Left ventricle myocardium inferior (tissue), 1 donor: ENCODE measurements at regions not wholly inside any gene's neighbourhood (a gene's known extent, or its start where the extent isn't known, plus 50 kb on each side); places are given as distances from the start of the nearest gene placed in this dataset.
"Not testable (repeated sequence)": the region's sequence is repeated elsewhere in the genome, so short reads cannot be mapped to it uniquely, and the experiment has no call there.

Experiments used
- DNase-seq: peaks from one replicate; pipeline ENCODE4 v3.0.0-alpha.2; 2020
- H3K27ac ChIP-seq: fragments of 200-600 bp; replicated peaks from 2 replicates; pipeline ENCODE4 v1.8.0; 2021
- H3K27me3 ChIP-seq: fragments of 200-600 bp; 2 replicates; pipeline ENCODE4 v1.8.0; 2021; ENCODE audit warnings: low read depth
- H3K36me3 ChIP-seq: fragments of 200-600 bp; 2 replicates; pipeline ENCODE4 v1.8.0; 2021
- H3K4me1 ChIP-seq: fragments of 200-600 bp; 2 replicates; pipeline ENCODE4 v1.8.0; 2021
- H3K4me3 ChIP-seq: fragments of 200-600 bp; 2 replicates; pipeline ENCODE4 v1.8.0; 2021; ENCODE audit warnings: mild to moderate bottlenecking, moderate library complexity
- H3K9me3 ChIP-seq: fragments of 200-600 bp; replicated peaks from 2 replicates; pipeline ENCODE4 v1.8.0; 2021
- intact Hi-C: fragments of 100-400 bp; cut with micrococcal nuclease; formaldehyde crosslinking; loops from one replicate; pipeline ENCODE4 v1.11.0; 2022
- TF ChIP-seq, protein P1 (sequence below): fragments of 200-600 bp; IDR thresholded peaks from 2 replicates; pipeline ENCODE4 v1.8.0; 2021; ENCODE audit warnings: antibody characterized with exemption, mild to moderate bottlenecking, borderline replicate concordance
- donor health status: DM: no; HTN: yes; CAD: no; lungs with severe emphysema.

DNA sequence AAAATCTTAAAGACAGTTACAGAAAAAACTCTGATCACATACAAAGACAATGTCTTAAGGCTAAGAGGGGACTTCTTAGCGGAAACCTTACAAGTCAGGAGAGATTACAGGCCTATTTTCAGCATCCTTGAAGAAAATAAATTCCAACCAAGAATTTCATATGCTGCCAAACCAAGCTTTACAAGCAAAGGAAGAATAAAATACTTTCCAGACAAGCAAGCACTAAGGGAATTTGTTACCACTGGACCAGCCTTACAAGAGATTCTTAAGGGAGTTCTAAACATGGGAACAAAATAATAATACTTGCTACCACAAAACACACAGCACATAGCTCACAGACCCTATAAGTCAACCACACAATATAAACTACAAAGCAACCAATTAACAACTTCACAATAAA is 255.8 kb upstream of the ZFP42 start:
- Histone ChIP-seq H3K27ac (no peak overlapping the region), H3K27me3 (no peaks in the 10 kb centered on the region), H3K4me1 (no peaks in the 10 kb centered on the region), H3K36me3 (no peaks in the 10 kb centered on the region), H3K9me3 (peaks cover 43% of the 10 kb centered on the region), H3K4me3 (no peak overlapping the region)
- TF ChIP-seq, protein P1, sequence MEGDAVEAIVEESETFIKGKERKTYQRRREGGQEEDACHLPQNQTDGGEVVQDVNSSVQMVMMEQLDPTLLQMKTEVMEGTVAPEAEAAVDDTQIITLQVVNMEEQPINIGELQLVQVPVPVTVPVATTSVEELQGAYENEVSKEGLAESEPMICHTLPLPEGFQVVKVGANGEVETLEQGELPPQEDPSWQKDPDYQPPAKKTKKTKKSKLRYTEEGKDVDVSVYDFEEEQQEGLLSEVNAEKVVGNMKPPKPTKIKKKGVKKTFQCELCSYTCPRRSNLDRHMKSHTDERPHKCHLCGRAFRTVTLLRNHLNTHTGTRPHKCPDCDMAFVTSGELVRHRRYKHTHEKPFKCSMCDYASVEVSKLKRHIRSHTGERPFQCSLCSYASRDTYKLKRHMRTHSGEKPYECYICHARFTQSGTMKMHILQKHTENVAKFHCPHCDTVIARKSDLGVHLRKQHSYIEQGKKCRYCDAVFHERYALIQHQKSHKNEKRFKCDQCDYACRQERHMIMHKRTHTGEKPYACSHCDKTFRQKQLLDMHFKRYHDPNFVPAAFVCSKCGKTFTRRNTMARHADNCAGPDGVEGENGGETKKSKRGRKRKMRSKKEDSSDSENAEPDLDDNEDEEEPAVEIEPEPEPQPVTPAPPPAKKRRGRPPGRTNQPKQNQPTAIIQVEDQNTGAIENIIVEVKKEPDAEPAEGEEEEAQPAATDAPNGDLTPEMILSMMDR: no peak
- no peak for DNase-seq
- intact Hi-C loops: no loop called here

DNA sequence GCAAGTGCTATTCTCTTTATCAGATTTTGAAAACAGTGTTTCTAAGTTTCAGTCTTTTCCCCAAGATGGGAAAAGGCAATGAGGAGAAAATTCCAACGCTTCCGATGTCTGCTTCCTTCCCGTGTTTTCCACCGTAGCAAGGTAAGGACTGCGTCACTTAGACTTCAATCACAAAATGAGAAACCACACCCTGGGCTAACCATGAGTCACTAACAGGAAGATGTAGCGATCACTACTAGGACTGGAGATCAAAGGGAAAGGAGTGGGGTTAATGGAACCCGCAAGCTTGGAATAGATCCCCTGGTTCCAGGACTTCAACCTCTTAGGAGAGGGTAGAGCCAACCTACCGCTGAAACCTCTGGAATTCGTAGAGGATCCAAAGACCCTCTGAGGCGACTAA is 250.7 kb upstream of the ZFP42 start:
- Histone ChIP-seq H3K4me1 (no peaks in the 10 kb centered on the region), H3K27ac (no peak overlapping the region), H3K27me3 (no peaks in the 10 kb centered on the region), H3K4me3 (no peak overlapping the region), H3K36me3 (no peaks in the 10 kb centered on the region), H3K9me3 (peaks cover 19% of the 10 kb centered on the region)
- no peak for DNase-seq
- intact Hi-C loops: no loop called here
- TF ChIP-seq, protein P1: no peak

DNA sequence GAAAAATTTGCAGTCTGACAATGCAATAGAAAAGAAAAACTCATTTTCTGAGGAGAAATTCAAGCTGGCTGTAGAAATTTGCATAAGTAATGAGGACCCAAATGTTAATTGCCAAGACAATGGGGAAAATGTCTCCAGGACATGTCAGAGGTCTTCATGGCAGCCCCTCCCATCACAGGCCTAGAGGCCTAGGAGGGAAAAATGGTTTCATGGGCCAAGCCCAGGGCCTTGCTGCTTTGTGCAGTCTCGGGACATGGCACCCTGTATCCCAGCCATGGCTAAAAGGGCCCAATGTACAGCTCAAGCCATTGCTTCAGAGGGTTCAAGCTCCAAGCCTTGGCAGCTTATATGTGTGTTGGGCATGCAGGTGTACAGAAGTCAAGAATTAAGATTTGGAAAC is 244.9 kb upstream of the ZFP42 start:
- H3K27ac ChIP-seq, H3K4me3 ChIP-seq, H3K4me1 ChIP-seq, H3K36me3 ChIP-seq, intact Hi-C loops, DNase-seq, H3K27me3 ChIP-seq: not testable (repeated sequence)
- H3K9me3 ChIP-seq: peaks cover 18% of the 10 kb centered on the region

DNA sequence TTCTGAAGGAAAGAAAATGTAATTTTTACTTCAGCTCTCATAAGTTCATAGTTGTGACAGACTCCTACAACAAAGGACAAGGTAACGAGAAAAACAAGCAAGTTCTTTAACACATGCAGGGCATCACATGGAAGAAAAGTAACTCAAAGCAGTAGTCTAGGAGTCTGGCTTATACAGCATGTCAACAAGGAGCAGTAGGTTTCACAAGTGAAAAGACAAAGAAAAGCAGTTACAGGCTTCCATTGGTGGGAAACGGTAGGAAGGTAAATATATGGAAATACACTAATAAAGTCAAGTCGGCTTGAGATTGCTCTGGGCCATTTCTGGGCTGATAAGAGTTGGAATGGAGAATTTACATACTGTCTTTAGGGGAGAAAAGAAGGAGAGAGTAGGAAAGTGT is 228.4 kb upstream of the ZFP42 start:
- Histone ChIP-seq H3K4me1 (no peaks in the 10 kb centered on the region), H3K36me3 (no peaks in the 10 kb centered on the region), H3K4me3 (no peak overlapping the region), H3K27ac (no peak overlapping the region), H3K9me3 (no peaks in the 10 kb centered on the region), H3K27me3 (no peaks in the 10 kb centered on the region)
- intact Hi-C loops: no loop called here
- no peak for DNase-seq
- TF ChIP-seq, protein P1: no peak

DNA sequence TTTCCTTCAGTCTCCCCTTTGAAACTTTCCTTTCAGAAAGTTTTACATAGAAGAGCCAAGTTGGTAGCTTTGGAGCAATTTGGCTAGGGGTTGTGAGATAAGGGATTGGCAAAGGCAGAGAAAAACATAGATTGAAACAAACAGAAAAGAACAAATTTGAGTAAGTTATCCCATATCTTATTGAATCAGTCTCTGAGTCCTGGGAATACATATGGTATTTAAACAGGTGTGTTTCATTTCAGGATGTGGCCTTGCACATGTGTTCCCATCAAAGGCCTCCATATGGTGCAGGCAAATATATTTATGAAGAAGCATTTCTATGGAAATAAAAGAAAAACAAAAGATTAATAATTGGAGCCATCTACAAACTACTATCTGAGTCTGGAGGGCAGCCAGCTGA is 227.9 kb upstream of the ZFP42 start:
- H3K36me3 ChIP-seq: no peaks in the 10 kb centered on the region
- H3K4me3 ChIP-seq: no peak overlapping the region
- DNase-seq: no peak
- H3K4me1 ChIP-seq: no peaks in the 10 kb centered on the region
- no peaks in the 10 kb centered on the region for H3K9me3 ChIP-seq
- H3K27me3 ChIP-seq: no peaks in the 10 kb centered on the region
- TF ChIP-seq, protein P1: no peak
- H3K27ac ChIP-seq: no peak overlapping the region
- intact Hi-C loops: no loop called here

DNA sequence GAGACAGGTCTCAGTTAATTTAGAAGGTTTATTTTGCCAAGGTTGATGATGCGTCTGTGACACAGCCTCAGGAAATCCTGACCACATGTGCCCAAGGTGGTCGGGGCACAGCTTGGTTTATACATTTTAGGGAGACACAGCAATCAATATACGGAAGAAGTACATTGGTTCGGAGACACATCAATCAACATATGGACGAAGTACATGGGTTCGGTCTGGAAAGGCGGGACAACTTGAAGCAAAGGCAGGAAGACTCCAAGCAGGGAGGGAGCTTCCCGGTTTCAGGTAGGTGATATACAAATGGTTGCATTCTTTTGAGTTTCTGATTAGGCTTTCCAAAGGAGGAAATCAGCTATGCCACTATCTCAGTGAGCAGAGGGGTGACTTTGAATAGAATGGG is 225.2 kb upstream of the ZFP42 start:
- Histone ChIP-seq H3K27ac (no peak overlapping the region), H3K36me3 (no peaks in the 10 kb centered on the region), H3K4me1 (no peaks in the 10 kb centered on the region), H3K9me3 (no peaks in the 10 kb centered on the region), H3K27me3 (no peaks in the 10 kb centered on the region), H3K4me3 (no peak overlapping the region)
- TF ChIP-seq, protein P1: no peak
- no peak for DNase-seq
- intact Hi-C loops: no loop called here
